GM21576 (cell line): ENCODE measurements at regions not wholly inside any gene's neighbourhood (a gene's known extent, or its start where the extent isn't known, plus 50 kb on each side); places are given as distances from the start of the nearest gene placed in this dataset.

Experiments
- ATAC-seq: cut with Tn5 transposase; IDR thresholded peaks from one replicate; pipeline ENCODE4 v1.9.1; 2021; ENCODE audit warnings: mild to moderate bottlenecking, moderate library complexity; ENCODE audit not compliant: unreplicated experiment

- ATAC-seq = no peak
Measured at GRCh38 chr3:127088511-127089351, 104.2 kb upstream of the PRR23E start.

DNA sequence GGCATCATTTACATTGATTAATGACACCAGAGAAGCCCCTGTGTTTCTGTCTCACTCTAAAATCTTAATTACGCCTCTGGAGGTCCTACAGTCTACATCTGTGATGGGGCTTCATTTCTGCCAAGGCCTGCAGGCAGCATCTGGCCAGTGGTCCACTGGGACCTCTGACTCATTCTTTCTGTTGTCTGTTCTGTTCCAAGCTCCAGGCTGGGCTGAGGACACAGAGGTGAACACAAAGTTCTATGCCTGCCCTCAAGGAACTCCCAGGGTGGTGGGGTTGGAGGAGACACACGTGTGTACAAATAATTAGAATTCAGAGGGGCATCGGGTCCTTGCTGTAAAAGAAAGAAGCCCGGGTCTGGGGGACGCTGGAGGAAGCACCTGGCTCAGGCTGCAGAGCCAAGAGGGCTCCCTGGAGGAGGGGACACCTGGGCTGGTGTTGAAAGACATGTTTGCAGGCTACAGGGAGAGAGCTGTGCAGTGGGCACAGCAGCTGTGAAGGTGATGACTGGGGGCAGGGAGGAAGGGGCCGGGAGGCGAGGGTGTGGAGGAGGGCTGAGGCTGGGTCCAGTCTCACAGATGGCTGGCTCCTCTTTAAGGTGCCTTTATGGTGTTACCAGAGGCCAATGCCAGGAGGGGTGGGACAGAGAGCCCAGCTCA lies 103.3 kb upstream of the PRR23E start:
- ATAC-seq = no peak

GRCh38 chr3:127090218-127091160 lies 102.4 kb upstream of the PRR23E start:
- no peak for ATAC-seq

- ATAC-seq = no peak
Measured at GRCh38 chr3:127091376-127091775, 101.6 kb upstream of the PRR23E start.

DNA sequence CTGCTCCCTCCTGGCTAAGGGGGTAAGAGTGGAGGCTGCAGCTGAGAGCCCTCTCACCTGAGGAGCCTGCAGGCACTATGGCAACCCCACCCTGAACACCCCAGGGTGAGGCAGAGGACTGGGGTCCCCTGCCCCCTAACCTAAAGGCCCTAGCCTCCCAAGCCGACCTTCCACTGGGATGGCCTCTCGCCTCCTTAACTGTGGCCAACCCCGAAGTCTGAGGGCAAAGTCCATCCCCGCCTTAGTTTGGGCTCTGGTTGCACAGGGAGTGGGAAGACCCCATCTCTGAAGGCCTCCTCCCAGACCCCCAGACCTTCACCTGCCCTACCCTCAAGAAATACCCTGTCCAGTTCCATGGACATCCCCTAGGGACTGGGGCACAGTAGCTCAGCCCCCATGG lies 100.6 kb upstream of the PRR23E start:
- no peak for ATAC-seq

DNA sequence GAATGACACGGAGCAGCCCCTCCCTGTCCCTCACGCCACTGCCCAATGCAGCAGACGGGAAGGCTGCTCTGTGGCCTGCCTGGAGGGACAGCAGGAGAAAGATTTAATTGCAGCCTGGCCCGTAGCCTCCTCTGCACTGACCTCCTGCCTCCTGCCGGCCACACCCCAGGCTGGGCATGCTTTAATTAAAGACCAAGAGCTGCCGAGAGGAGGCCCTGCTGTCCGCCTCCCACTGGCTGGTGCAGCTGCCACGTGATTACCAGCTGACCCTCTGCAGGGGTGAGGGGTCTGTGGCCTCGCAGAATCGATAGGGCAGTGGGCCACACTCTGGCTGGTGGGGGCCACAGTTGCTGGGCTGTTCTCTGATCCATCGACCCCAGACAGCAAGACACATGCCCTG lies 100.2 kb upstream of the PRR23E start:
- no peak for ATAC-seq

DNA sequence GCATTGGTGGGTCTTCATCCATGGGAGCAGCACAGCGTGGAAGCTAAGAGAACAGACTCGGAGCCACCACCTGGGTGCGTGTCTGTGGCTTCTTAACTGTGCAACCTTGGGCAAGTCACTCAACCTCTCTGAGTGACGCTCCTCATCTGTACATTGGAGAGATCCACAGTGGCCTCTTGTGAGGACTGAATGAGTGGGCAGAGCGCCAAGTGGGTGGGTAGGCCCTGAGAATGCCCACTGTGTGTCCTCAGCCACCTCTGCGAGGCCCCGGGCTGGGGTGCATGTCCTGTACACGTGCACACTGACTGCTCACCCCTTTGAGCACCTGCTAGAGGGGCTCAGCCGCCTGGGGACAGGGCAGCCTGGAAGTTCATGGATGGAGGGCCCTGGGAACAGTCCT lies 99.6 kb upstream of the PRR23E start:
- no peak for ATAC-seq

GRCh38 chr3:127095774-127096173 lies 97.2 kb upstream of the PRR23E start:
- no peak for ATAC-seq

GRCh38 chr3:127096256-127097071 lies 96.5 kb upstream of the PRR23E start:
- no peak for ATAC-seq

GRCh38 chr3:127097072-127097405 lies 95.9 kb upstream of the PRR23E start:
- no peak for ATAC-seq

GRCh38 chr3:127097481-127097880 lies 95.5 kb upstream of the PRR23E start:
- no peak for ATAC-seq

GRCh38 chr3:127099982-127100381 lies 92.9 kb upstream of the PRR23E start:
- ATAC-seq = no peak

DNA sequence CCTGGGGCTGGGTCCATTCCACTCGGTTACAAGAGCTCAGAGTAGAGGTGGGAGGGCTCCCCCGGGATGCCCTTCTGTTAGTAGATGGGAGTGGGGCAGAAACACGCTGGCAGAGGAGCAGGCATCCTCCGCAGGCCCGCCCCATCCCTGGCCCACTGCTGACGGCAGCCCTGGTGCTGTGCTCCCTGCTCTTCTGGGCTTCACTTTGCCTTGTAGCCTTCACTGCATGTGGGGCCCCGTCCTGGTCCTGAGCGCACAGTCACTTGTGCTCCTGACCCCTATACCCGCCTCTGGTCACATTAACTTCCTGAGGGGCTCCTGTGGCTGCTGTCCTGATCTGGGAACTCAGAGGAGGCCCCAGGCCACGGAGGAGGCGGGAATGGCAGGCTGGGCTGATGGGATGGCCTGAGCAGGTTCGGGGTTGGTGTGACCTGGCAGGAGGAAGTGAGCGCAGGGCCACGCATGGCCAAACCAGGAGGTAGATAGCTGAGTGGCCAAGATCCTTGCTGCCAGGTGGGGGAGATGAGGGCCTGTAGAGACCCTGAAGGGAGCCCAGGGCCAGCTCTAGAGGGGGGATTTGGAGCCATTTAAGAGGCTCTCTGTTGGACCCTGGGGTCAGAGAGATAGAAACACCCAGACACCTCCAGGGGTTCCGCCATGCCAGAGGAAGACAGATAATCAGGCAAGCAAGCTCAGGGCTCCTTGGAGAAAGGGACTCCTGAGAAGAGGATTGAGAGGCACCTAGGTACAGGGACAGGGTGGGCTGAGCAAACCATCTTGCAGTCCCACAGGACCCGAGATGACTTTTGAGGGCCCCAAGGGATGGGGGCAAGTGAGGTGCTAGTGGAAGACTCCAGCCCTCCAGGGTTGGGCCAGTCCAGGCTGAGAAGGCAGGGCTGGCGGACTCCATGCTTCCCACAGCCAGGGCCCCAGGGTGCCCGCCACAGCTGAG lies 92.2 kb upstream of the PRR23E start:
- no peak for ATAC-seq

DNA sequence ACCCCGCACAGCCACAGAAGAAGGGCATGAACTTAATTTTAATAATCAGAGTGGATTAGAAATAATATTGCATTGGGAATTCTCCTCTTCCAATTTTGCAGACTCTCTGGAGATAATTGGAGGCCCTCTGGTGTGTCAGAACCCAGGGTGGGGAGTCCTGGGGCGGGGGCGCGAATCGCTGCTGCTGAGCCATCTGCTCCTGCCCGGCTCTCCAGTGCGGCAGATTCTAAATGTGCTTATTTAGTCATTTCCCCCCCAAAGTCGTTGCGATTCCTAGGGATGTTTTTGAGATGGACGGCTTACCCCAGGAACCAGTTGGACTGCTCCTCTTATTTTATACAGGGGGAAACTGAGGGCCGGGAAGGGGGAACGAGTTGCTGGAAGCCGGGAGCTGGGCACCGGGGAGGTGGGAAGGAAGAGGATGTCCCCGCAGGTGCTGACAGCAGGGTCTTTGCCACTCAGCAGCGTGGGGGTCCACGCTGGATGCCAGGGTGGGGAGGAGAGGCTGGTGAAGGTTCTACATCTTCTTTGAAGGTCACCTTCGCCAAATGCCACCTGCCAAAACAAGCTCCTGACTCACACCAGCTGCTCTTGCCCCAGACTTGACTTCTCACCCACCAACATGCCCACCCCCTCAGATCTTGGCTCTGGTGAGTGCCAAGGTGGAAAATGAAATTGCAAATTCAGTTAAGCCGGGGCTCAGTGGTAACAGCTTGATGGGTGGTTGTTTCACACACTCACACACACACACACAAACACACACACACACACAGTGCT lies 91.3 kb upstream of the PRR23E start:
- ATAC-seq = no peak

DNA sequence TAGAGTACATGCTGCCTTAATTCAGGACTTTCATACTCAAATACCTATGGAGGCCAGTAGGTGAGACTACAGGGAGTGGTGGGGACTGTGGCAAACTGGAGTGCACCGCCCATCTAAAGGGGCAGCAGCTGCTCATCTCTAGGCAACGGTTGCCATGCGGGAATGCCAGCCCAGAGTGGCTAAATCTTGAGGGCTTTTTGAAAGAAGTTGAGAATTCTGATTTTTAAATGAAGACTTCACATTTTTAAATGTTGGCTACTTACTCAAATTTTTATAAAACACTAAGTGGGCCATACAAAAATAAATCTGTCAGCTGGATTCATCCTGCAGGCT lies 90.8 kb upstream of the PRR23E start:
- ATAC-seq = no peak

DNA sequence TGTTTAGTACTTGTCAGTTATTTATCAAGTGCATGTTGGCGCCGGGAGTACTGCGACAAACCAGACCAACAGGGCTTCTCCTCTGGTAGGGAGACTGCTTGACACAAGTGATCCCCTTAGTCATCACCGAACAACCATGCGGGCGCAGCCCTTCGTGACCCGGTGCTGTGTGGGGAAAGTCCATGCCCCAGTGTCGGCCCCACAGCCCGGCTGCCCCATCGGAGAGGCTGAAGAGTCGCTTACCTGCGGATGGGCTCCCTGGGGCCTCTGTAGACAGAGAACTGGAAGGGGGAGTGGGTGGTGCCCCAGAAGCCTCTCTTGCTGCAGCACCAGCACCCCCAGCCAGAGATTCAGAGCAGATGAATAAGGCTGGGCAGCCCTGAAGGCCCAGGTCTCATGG lies 90.3 kb upstream of the PRR23E start:
- no peak for ATAC-seq

GRCh38 chr3:127103080-127103479 lies 89.9 kb upstream of the PRR23E start:
- ATAC-seq = no peak

- ATAC-seq = no peak
Measured at GRCh38 chr3:127104586-127104985, 88.3 kb upstream of the PRR23E start.

DNA sequence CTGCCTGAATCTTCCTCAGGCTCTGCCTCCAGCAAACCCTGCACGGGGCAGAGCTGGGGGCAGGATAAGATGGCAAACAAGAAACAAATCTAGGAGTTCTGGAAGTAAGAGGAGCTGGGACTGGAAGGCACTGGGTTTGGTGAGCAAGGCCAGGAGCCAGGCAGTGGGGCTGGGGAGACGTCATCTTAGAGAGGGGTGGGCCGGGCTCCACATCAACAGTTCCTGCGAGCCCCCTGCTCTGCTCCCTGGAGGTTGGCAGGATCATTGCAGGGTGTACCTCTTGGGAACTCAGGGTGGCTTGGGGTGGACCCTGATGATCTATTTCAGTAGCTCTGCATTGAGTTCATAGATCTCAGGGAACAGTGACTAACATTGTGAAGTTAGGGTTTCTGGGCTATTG lies 87.3 kb upstream of the PRR23E start:
- ATAC-seq = no peak
